ENCODE measurements at regions not wholly inside any gene's neighbourhood (a gene's known extent, or its start where the extent isn't known, plus 50 kb on each side); places are given as distances from the start of the nearest gene placed in this dataset.
"Not testable (repeated sequence)": the region's sequence is repeated elsewhere in the genome, so short reads cannot be mapped to it uniquely, and the experiment has no call there.

DNA sequence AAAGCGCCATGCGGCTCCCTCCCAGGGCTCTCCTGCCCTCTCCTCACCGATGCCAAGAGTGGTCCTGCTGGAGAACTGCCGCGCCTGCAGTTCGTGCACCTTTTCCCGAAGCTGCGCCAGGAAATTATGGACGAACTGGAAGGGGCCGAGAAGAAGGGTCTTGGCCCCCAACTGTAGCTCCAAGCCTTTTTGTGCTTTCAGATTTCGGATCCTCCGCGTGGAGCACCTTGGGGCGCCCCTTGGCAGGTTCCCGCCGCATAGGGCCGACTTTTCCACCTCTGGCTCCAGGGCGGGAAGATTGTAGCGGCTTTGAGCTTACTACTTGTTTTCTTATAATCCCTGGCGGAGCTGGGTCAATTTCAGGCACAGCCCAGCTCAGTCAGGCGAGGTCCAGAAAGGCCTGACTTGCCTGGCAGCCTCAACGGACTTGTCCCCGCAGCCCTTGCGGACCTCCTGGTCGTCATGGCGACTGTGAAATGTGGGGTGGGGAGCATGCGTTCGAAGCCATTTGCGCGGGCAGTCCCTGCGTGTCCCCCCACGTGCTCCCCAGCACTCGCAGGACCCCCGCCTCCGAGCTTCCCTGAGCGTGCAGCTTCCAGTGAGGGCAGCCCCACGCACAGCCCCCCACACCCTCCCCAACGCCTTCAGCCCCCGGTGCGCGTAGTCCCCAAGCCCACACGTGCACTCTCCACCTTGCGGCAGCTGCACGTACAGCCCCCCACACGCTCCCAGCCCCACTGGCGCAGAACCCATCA is 129.9 kb downstream of the KBTBD2 start:
- intact Hi-C loops (cut with DNase I) = no loop called here
- Histone ChIP-seq H3K27ac (no peak overlapping the region), H3K36me3 (replicated peaks in 1 of 2) (no peaks in the 10 kb centered on the region), H3K27me3 (no peaks in the 10 kb centered on the region), H3K4me3 (no peak overlapping the region), H3K4me1 (replicated peaks in 1 of 2) (no peaks in the 10 kb centered on the region), H3K9me3 (replicated peaks in 1 of 3) (no peaks in the 10 kb centered on the region)
- no peak for TF ChIP-seq POLR2A (IDR thresholded peaks at IDR 0.05)
- TF ChIP-seq, protein P1, sequence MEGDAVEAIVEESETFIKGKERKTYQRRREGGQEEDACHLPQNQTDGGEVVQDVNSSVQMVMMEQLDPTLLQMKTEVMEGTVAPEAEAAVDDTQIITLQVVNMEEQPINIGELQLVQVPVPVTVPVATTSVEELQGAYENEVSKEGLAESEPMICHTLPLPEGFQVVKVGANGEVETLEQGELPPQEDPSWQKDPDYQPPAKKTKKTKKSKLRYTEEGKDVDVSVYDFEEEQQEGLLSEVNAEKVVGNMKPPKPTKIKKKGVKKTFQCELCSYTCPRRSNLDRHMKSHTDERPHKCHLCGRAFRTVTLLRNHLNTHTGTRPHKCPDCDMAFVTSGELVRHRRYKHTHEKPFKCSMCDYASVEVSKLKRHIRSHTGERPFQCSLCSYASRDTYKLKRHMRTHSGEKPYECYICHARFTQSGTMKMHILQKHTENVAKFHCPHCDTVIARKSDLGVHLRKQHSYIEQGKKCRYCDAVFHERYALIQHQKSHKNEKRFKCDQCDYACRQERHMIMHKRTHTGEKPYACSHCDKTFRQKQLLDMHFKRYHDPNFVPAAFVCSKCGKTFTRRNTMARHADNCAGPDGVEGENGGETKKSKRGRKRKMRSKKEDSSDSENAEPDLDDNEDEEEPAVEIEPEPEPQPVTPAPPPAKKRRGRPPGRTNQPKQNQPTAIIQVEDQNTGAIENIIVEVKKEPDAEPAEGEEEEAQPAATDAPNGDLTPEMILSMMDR (IDR thresholded peaks at IDR 0.05) = no peak
- 41 to 72% (median 60%) methylated on average over 20 to 46 of the region's 46 CpGs for WGBS, 4 donors
- DNase-seq = no peak

DNA sequence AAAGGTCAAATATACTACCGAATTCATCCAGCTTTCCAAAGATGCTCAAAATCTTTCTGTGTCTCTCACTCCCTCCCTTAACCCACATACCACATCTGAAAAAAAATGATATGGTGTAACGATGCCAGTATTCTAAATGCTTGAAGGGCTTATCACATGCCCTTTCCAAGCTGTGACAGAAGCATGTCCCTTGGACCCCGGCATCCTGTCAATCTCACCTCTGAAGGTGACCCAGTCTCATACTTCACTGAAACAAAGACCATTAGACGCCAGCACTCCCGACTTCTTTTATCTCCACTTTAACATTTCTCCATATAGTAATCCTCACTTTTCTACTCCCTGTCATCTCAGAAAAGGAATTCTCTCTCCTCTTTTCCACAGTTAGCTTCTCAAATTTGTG is 130.8 kb downstream of the KBTBD2 start:
- intact Hi-C loops (cut with DNase I) = not testable (repeated sequence)

DNA sequence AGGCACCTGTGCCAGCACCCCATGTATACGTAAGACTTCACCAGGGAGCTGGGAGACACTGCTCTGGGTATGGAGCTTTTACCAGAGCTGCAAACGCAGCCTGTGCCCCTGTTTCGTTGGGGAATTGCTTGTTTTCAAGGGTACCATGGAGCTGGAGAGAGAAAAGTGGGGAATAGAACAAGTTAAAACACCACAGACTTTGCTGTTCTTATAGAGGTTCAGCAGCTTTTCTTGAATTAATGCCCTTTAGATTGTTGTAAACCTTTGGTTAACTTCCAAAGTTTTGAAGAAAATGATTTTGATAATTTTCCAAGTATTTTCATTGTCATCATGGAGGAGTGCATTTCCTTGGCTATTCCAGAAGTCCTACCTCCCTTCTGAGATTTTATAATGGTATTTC is 131.7 kb downstream of the KBTBD2 start:
- WGBS, 4 donors = 89 to 98% (median 94%) methylated on average over 3 of the region's 3 CpGs
- H3K4me1 ChIP-seq (replicated peaks in 1 of 2); intact Hi-C loops (cut with DNase I); DNase-seq; H3K27ac ChIP-seq; H3K4me3 ChIP-seq; H3K36me3 ChIP-seq (replicated peaks in 1 of 2); H3K9me3 ChIP-seq (replicated peaks in 1 of 3); H3K27me3 ChIP-seq: not testable (repeated sequence)

More for the DNA sequence above, 130.8 kb downstream of the KBTBD2 start:
- not testable (repeated sequence) for DNase-seq; H3K36me3 ChIP-seq (replicated peaks in 1 of 2); H3K27ac ChIP-seq; H3K4me1 ChIP-seq (replicated peaks in 1 of 2); H3K9me3 ChIP-seq (replicated peaks in 1 of 3); H3K4me3 ChIP-seq; H3K27me3 ChIP-seq
- WGBS, 4 donors = 88 to 97% (median 91%) methylated on average over 4 to 5 of the region's 5 CpGs

DNA sequence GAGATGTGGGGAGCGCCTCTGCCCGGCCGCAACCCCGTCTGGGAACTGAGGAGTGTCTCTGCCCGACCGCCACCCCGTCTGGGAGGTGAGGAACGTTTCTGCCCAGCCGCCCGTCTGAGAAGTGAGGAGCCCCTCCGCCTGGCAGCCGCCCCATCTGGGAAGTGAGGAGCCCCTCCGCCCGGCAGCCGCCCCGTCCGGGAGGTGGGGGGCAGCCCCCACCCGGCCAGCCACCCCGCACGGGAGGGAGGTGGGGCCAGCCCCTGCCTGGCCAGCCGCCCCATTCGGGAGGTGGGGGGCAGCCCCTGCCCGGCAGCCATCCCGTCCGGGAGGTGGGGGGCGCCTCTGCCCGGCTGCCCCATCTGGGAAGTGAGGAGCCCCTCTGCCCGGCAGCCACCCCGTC is 137.7 kb downstream of the KBTBD2 start:
- H3K4me3 ChIP-seq; H3K4me1 ChIP-seq (replicated peaks in 1 of 2); H3K9me3 ChIP-seq (replicated peaks in 1 of 3); H3K36me3 ChIP-seq (replicated peaks in 1 of 2); H3K27me3 ChIP-seq; DNase-seq; H3K27ac ChIP-seq; intact Hi-C loops (cut with DNase I): not testable (repeated sequence)
- 88 to 97% (median 92%) methylated on average over 7 to 29 of the region's 29 CpGs for WGBS, 4 donors

DNA sequence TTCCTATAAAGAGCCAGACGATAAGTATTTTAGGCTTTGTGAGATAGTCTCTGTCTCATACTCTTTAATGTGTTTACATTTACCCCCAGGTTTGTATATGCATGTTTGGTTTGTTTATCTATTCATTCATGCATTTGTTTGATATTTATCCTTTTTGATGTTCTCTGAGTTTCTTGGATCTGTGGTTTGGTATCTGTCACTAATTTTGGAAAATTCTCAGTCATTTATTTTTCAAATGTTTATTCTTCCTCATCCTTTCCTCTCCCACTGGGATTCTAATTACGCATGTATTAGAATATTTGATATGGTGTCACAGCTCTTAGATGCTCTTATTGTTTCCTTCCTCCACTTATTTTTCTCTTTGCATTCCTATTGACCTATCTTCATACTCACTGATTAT is 143.2 kb downstream of the KBTBD2 start:
- H3K36me3 ChIP-seq (replicated peaks in 1 of 2); intact Hi-C loops (cut with DNase I); H3K9me3 ChIP-seq (replicated peaks in 1 of 3); H3K4me1 ChIP-seq (replicated peaks in 1 of 2); H3K27me3 ChIP-seq; H3K27ac ChIP-seq; DNase-seq; H3K4me3 ChIP-seq: not testable (repeated sequence)
- WGBS, 4 donors = 90 to 95% (median 94%) methylated on average over 2 of the region's 2 CpGs

DNA sequence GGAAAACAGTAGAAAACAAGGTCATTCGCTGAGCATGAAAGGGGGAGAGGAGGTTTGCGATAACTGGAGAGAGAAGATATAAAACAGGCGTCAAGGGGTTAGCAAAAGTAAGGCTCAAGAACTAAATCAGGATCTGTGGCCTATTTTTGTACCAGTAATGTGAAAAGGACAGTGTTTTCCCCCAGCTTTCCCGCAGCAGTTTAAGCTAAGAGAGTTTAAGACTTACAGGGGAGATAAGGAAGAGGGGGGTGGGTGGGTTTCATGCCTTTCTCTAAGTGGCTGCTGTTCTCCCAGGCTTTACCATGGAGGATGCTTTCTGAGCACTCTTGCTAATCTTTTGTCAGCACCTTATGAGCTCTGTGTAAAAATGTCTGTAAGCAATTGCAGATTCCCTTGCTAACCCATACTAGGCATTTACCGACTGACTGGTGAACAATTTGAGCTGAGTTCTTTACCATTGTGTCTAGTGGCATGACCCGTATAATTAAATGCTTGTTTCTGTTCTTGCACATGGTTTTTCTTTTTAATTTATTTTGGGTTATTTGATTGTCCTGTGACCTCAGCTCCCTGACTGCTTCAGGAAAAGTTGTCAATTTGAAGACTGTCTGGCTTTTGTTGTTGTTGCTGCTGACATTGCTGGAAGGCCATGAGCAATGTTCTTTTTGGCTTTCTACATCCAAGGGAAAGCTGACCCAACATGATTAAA is 144.0 kb downstream of the KBTBD2 start:
- H3K4me3 ChIP-seq; H3K27me3 ChIP-seq; intact Hi-C loops (cut with DNase I); H3K4me1 ChIP-seq (replicated peaks in 1 of 2); H3K9me3 ChIP-seq (replicated peaks in 1 of 3); DNase-seq; H3K27ac ChIP-seq; H3K36me3 ChIP-seq (replicated peaks in 1 of 2): not testable (repeated sequence)
- WGBS, 4 donors = 83 to 91% (median 87%) methylated on average over 6 of the region's 6 CpGs

DNA sequence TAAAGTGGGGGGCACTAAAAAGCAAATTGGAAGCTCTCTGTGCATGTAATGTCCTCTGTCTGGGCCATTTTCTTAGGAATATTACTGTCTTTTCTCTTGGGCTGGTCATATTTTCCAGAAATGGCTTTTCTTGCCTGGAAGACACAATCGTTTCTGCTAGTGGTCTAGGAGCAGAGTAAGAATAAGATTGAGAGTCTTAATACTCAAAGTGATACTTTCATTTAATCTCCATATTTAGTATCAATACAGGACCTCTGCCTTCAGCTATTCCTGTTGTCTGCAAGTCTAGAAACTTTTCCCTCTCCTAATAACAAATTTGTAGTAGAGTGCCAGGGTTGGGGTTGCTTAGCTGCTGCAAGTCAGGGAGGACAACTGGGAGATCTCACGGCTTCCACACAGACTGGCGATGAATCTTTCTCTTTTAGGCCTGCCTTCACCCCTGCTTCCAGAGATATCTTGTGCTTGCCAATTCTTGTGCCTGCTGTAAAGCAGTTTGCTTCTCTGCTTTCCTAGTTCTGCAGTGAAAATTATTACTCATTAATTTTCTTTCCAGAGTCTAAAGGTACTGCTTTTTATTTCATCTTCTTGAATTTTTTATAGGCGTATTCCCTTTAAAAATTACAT is 149.6 kb downstream of the KBTBD2 start:
- H3K4me1 ChIP-seq (replicated peaks in 1 of 2); H3K27me3 ChIP-seq; H3K27ac ChIP-seq; DNase-seq; H3K9me3 ChIP-seq (replicated peaks in 1 of 3); H3K4me3 ChIP-seq; intact Hi-C loops (cut with DNase I); H3K36me3 ChIP-seq (replicated peaks in 1 of 2): not testable (repeated sequence)
- 89 to 95% (median 91%) methylated on average over 4 of the region's 4 CpGs for WGBS, 4 donors

DNA sequence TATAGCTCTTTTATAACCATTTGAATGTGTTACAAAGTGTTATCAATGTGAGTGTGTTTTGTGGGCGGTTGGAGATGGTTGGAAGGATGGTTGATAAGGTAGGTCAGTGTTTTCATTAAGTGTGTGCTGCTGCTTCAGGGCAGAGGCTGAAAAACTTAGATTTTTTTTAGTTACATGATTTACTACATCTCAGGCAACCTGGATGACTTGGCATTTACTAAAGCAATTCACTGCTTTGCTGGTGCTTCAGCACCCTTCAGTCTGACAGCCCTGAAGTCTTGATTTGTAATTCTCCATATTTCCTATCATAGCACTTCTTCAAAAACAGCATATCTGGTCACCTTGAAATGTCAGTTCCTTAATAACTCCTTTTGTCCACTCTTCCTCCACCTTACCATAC is 151.8 kb downstream of the KBTBD2 start:
- DNase-seq; H3K27me3 ChIP-seq; H3K9me3 ChIP-seq (replicated peaks in 1 of 3); H3K36me3 ChIP-seq (replicated peaks in 1 of 2); H3K4me3 ChIP-seq; H3K4me1 ChIP-seq (replicated peaks in 1 of 2); H3K27ac ChIP-seq; intact Hi-C loops (cut with DNase I): not testable (repeated sequence)
- WGBS, 4 donors = 93 to 100% methylated on average over 1 of the region's 1 CpG; no CpG with 5 or more reads in 2 of the 4 donors

DNA sequence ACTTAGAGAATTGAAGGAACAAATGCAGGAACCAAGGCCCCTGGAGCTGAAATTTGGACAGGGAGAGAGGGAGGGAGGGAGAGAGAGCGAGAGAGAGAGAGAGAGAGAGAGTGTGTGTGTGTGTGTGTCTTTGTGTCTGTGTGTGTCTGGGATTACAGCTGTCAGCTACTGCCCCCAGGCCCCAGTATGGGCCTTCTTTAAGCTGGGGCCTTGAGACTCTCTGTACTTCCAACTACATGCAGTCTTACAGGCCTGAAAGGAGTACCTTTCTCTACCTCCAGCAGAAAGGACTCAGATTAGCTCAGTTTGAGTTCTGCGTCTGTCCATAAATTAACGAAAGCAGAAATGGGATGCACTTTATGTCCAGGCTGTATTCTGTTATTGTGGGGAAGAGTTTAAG is 153.2 kb downstream of the KBTBD2 start:
- H3K9me3 ChIP-seq (replicated peaks in 1 of 3); DNase-seq; H3K27me3 ChIP-seq; H3K27ac ChIP-seq; H3K4me3 ChIP-seq; H3K4me1 ChIP-seq (replicated peaks in 1 of 2); H3K36me3 ChIP-seq (replicated peaks in 1 of 2); intact Hi-C loops (cut with DNase I): not testable (repeated sequence)
- WGBS, 4 donors = 93 to 100% (median 97%) methylated on average over 2 to 3 of the region's 3 CpGs

DNA sequence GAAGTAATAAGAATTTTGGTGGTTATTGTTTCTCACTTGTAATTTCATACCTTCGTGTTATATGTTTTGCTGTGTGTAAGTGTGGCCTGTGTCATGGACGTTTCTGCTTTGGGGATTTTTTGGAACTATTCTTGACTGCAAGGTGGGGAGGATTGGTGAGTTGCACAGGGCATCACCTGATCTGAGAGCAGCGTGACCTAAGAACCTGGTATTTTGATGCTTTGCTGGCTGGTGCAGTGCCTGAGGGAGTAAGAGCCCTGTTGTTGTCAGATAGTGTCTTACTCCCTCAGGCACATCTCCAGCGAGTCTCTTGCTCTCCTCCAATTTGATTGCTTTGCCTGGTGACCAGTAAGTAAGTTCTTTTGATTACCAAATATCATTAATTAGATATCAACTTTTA is 158.8 kb downstream of the KBTBD2 start:
- H3K9me3 ChIP-seq (replicated peaks in 1 of 3); H3K36me3 ChIP-seq (replicated peaks in 1 of 2); H3K4me3 ChIP-seq; DNase-seq; intact Hi-C loops (cut with DNase I); H3K4me1 ChIP-seq (replicated peaks in 1 of 2); H3K27me3 ChIP-seq; H3K27ac ChIP-seq: not testable (repeated sequence)
- WGBS, 4 donors = 88 to 93% (median 90%) methylated on average over 4 of the region's 4 CpGs
